ENCODE measurements at regions not wholly inside any gene's neighbourhood (a gene's known extent, or its start where the extent isn't known, plus 50 kb on each side); places are given as distances from the start of the nearest gene placed in this dataset.

DNA sequence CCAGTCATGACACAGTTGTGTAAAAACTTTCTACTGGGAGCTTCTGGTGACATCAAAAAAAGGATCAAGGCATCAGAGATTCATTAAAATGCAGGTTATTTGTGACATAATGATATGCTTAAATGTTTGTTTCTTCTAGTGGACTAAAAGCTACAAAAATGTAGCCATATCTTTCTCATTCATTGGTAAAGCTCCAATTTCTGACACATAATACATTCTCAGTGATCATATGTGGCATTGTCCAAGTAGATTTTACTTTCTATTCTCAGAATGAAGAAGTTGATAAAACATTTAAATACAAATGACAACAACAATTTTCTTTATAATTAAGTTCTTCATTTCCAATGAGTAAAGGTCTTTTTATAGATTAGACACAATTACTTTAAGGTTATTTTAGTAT lies 71.0 kb upstream of the ARHGEF26 start:
- TF ChIP-seq POLR2A (IDR thresholded peaks at IDR 0.05): no peak
- TF ChIP-seq, protein P1, sequence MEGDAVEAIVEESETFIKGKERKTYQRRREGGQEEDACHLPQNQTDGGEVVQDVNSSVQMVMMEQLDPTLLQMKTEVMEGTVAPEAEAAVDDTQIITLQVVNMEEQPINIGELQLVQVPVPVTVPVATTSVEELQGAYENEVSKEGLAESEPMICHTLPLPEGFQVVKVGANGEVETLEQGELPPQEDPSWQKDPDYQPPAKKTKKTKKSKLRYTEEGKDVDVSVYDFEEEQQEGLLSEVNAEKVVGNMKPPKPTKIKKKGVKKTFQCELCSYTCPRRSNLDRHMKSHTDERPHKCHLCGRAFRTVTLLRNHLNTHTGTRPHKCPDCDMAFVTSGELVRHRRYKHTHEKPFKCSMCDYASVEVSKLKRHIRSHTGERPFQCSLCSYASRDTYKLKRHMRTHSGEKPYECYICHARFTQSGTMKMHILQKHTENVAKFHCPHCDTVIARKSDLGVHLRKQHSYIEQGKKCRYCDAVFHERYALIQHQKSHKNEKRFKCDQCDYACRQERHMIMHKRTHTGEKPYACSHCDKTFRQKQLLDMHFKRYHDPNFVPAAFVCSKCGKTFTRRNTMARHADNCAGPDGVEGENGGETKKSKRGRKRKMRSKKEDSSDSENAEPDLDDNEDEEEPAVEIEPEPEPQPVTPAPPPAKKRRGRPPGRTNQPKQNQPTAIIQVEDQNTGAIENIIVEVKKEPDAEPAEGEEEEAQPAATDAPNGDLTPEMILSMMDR (IDR thresholded peaks at IDR 0.05): no peak
